ENCODE measurements at regions not wholly inside any gene's neighbourhood (a gene's known extent, or its start where the extent isn't known, plus 50 kb on each side); places are given as distances from the start of the nearest gene placed in this dataset.

DNA sequence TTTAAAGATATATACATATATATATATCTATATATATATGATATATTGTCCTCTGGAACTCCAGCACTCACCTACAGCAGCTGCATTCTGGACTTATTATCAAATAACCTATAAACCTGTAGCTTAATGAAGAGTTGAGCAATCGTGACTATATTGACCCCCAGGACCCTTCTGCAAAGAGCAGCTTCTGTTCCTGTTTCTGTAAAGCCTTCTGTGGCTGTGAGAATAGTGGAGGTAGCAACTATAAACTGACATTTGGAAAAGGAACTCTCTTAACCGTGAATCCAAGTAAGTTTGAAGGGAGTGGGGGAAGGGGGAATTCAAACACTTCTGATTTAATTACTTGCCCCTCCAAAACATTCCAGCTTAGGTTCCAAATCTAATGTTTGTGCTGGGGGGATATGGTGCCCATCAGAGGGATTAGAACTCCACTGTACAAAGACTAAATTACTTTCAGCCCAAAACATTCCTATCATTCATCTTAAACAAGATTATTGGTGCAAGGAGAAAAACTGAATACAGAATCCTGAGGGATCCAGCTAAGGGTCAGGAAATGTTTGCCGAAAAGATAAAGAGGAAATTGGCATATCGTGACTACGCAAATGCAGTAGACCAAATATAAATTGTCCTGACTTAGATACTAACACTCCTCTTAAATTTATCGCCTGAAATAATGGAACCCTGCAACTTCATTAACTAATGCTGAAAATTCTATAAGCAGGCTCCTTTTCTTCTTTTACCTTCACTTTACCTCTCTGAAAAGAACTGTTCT lies 106.1 kb downstream of the DAD1 start:
- TF ChIP-seq, protein P1, sequence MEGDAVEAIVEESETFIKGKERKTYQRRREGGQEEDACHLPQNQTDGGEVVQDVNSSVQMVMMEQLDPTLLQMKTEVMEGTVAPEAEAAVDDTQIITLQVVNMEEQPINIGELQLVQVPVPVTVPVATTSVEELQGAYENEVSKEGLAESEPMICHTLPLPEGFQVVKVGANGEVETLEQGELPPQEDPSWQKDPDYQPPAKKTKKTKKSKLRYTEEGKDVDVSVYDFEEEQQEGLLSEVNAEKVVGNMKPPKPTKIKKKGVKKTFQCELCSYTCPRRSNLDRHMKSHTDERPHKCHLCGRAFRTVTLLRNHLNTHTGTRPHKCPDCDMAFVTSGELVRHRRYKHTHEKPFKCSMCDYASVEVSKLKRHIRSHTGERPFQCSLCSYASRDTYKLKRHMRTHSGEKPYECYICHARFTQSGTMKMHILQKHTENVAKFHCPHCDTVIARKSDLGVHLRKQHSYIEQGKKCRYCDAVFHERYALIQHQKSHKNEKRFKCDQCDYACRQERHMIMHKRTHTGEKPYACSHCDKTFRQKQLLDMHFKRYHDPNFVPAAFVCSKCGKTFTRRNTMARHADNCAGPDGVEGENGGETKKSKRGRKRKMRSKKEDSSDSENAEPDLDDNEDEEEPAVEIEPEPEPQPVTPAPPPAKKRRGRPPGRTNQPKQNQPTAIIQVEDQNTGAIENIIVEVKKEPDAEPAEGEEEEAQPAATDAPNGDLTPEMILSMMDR (IDR thresholded peaks at IDR 0.05), result no peak
- no peak for TF ChIP-seq POLR2A (IDR thresholded peaks at IDR 0.05)

All from adrenal gland (tissue), 5 donors.